ENCODE measurements at regions not wholly inside any gene's neighbourhood (a gene's known extent, or its start where the extent isn't known, plus 50 kb on each side); places are given as distances from the start of the nearest gene placed in this dataset.

DNA sequence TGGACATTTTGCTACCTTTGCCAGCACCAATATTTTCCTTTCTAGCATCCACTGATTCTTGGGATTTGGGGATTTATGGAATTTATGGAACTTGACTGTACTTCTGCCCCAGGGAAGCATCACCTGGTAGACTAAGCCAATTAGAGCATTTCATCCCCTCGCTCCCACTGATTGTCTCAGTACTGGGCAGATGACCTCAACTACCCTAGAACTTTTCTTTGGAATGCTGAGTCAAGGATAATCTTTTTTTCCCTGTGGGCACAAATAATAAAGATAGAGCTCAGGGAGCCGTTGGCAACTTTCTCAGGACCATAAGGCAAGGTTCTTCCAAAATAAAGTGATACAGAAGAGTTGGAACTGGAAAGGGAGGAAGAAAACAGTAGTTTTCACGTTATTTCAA lies 438.4 kb downstream of the PLK2 start:
- Histone ChIP-seq H2BK20ac (ENCODE audit: low read length) (no peak overlapping the region), H3K4ac (replicated peaks; ENCODE audit: insufficient read length, low read depth, low read length) (no peak overlapping the region), H3K79me1 (ENCODE audit: low read depth, low read length) (no peaks in the 10 kb centered on the region), H3K4me1 (replicated peaks in 1 of 4; ENCODE audit: control insufficient read depth in 3 of 4, insufficient read depth in 4 of 4, low read length in 3 of 4) (peaks cover 0 to 1% (median 0%) of the 10 kb centered on the region in 4 experiments; a peak in 1 of 7 replicates), H3K9ac (replicated peaks in 1 of 4; ENCODE audit: extremely low read depth in 1 of 4, low read depth in 3 of 4, low read length in 3 of 4) (no peak overlapping the region), H3K18ac (ENCODE audit: extremely low read depth, low read length) (no peak overlapping the region), H3K27me3 (replicated peaks in 1 of 4; ENCODE audit: control insufficient read depth in 3 of 4, extremely low read depth in 1 of 4, insufficient read depth in 3 of 4, low read length in 3 of 4) (no peaks in the 10 kb centered on the region), H3K27ac (ENCODE audit: low read depth, low read length) (no peak overlapping the region), H2BK12ac (ENCODE audit: low read depth, low read length) (no peak overlapping the region), H2BK120ac (replicated peaks; ENCODE audit: low read depth, low read length) (no peak overlapping the region), H3K79me2 (ENCODE audit: control insufficient read depth in 1 of 2, insufficient read depth in 2 of 2, low read length in 2 of 2) (no peaks in the 10 kb centered on the region), H3K36me3 (ENCODE audit: control insufficient read depth in 2 of 4, insufficient read depth in 4 of 4, low read length in 3 of 4) (no peaks in the 10 kb centered on the region), H2BK5ac (ENCODE audit: low read depth, low read length) (no peak overlapping the region), H3K23ac (ENCODE audit: insufficient read length) (no peak overlapping the region), H3K4me3 (ENCODE audit: extremely low read depth in 1 of 4, insufficient read depth in 2 of 4, low read depth in 3 of 4, low read length in 4 of 4) (no peak overlapping the region), H2AFZ (ENCODE audit: low read length) (no peak overlapping the region), H2AK5ac (ENCODE audit: low read depth, low read length) (no peak overlapping the region), H4K91ac (replicated peaks; ENCODE audit: insufficient read length, low read length) (no peak overlapping the region), H4K20me1 (replicated peaks in 1 of 2; ENCODE audit: control insufficient read depth in 1 of 2, insufficient read depth in 2 of 2, low read length in 2 of 2) (no peaks in the 10 kb centered on the region), H4K5ac (ENCODE audit: insufficient read length, low read depth, low read length) (no peak overlapping the region), H3K14ac (ENCODE audit: insufficient read length) (no peak overlapping the region), H3K4me2 (ENCODE audit: insufficient read depth in 1 of 2, low read depth in 2 of 2, low read length in 2 of 2) (no peak overlapping the region), H4K8ac (ENCODE audit: extremely low read depth, insufficient read depth, low read length) (no peak overlapping the region), H2BK15ac (ENCODE audit: low read length) (no peak overlapping the region), H3K56ac (replicated peaks; ENCODE audit: insufficient read length, low read depth, low read length) (no peak overlapping the region), H3K9me3 (ENCODE audit: insufficient read depth in 2 of 2, low read depth in 1 of 2, low read length in 1 of 2) (no peaks in the 10 kb centered on the region), H3K23me2 (ENCODE audit: low read depth, low read length) (no peaks in the 10 kb centered on the region)
- POLR2A ChIA-PET (ENCODE audit: partially characterized antibody), result no interaction called here
- DNase-seq (ENCODE audit: low read depth in 1 of 2, low spot score in 2 of 2) (no peak), FAIRE-seq (no peak)
- WGBS, 2 experiments (ENCODE audit: extremely low coverage in 1 of 2, insufficient coverage in 1 of 2, insufficient read length in 1 of 2, insufficient replicate concordance in 2 of 2, low coverage in 1 of 2, low lambda C conversion rate in 2 of 2, missing lambda C conversion rate in 1 of 2), result 86% methylated on average over 3 of the region's 3 CpGs; no CpG with 5 or more reads in 1 of the 2 experiments
- CTCF ChIA-PET (ENCODE audit: partially characterized antibody), result no interaction called here
- no peak for TF ChIP-seq TAF1 (IDR thresholded peaks at IDR 0.05; ENCODE audit: low read depth, low read length)
- TF ChIP-seq EZH2 (IDR thresholded peaks at IDR 0.05; ENCODE audit: low read depth, low read length, severe bottlenecking), result no peak
- TF ChIP-seq BRCA1 (IDR thresholded peaks at IDR 0.05; ENCODE audit: low read depth, low read length), result no peak
- no peak for TF ChIP-seq YY1 (IDR thresholded peaks at IDR 0.05; ENCODE audit: low read depth, low read length)
- TF ChIP-seq, protein P1, sequence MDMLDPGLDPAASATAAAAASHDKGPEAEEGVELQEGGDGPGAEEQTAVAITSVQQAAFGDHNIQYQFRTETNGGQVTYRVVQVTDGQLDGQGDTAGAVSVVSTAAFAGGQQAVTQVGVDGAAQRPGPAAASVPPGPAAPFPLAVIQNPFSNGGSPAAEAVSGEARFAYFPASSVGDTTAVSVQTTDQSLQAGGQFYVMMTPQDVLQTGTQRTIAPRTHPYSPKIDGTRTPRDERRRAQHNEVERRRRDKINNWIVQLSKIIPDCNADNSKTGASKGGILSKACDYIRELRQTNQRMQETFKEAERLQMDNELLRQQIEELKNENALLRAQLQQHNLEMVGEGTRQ (IDR thresholded peaks at IDR 0.05; ENCODE audit: low read length), result no peak
- TF ChIP-seq SP4 (IDR thresholded peaks at IDR 0.05; ENCODE audit: low read length), result no peak
- no peak for TF ChIP-seq CREB1 (IDR thresholded peaks at IDR 0.05)
- TF ChIP-seq GTF2F1 (IDR thresholded peaks at IDR 0.05; ENCODE audit: borderline replicate concordance, low read depth, low read length), result no peak
- TF ChIP-seq POU5F1 (IDR thresholded peaks at IDR 0.05; ENCODE audit: low read depth, low read length), result no peak
- no peak for TF ChIP-seq POLR2A (IDR thresholded peaks at IDR 0.05; ENCODE audit: control extremely low read depth in 1 of 2, low read depth in 2 of 2, low read length in 2 of 2)
- TF ChIP-seq HDAC6 (IDR thresholded peaks at IDR 0.05; ENCODE audit: low read depth, low read length), result no peak
- no peak for TF ChIP-seq NANOG (IDR thresholded peaks at IDR 0.05; ENCODE audit: insufficient read depth, low read depth, low read length, poor library complexity, severe bottlenecking)
- no peak for TF ChIP-seq HDAC2 (IDR thresholded peaks at IDR 0.05; ENCODE audit: borderline replicate concordance in 1 of 2, low read depth in 2 of 2, low read length in 2 of 2)
- no peak for TF ChIP-seq ASH2L (IDR thresholded peaks at IDR 0.05; ENCODE audit: low read length)
- no peak for TF ChIP-seq EP300 (IDR thresholded peaks at IDR 0.05; ENCODE audit: borderline replicate concordance in 1 of 2, low read depth in 2 of 2, low read length in 2 of 2)

All from H1 (cell line).